CD4-positive, alpha-beta T cell treated with Interleukin-17A for 4 hours (primary cell): ENCODE measurements at regions not wholly inside any gene's neighbourhood (a gene's known extent, or its start where the extent isn't known, plus 50 kb on each side); places are given as distances from the start of the nearest gene placed in this dataset.

Experiments
- DNase-seq: peaks from one replicate; pipeline ENCODE4 v3.0.0-alpha.2; 2020; ENCODE audit warnings: mixed read lengths

DNA sequence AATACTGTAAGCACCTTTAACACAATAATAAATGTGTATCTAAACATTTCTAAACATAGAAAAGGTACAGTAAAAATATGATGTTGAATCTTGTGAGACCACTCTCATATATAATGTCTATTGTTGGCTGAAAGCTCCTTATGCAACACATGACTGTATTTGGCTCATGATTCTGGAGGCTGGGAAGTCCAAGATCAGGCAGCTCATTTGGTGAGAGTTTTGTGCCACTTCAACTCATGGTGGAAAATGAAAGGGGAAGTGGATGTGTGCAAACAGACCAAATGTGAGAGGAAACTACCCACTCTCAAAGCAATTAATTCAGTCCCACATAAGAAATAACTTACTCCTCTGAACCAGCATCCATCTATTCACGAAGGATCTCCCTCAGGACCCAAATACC lies 257.7 kb upstream of the OPRM1 start:
- DNase-seq: no peak

DNA sequence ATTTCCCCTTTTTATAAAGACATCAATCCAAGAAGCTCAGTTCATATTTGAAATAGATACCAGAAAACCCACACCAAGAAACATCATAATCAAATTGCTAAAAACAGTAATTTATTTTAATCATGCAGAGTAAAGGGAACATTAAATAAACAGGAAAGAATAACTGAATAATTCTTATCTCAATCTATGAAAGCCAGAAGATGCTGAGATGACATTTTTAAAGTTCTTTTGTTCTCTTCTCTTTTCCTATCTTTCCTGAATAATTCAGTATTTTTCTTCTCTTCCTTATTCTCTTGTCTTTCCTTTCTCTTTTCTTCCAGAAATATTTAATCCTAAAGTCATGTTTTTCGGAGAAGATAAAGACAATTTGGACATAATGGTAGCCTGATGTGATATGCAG lies 259.0 kb upstream of the OPRM1 start:
- DNase-seq: no peak

- no peak for DNase-seq
Observed at GRCh38 chr6:153778216-153778615, 260.8 kb upstream of the OPRM1 start.

DNA sequence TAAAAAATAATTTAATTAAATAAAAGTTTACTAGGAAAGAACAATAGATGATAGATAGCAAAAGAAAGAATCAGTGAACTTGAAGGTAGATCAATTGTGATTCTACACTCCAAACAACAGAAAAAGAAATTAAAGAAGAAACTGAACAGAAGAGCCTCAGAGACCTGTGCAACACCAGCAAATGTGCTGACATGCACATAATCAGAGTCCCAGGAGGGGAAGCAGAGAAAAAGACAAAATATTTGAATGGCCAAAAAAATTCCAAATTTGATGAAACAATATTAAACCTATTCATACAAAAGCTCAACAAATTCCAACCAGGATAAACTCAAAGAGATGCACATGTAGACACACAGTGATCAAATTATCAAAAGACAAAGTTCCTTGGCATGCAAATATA lies 267.5 kb upstream of the OPRM1 start:
- DNase-seq: no peak

DNA sequence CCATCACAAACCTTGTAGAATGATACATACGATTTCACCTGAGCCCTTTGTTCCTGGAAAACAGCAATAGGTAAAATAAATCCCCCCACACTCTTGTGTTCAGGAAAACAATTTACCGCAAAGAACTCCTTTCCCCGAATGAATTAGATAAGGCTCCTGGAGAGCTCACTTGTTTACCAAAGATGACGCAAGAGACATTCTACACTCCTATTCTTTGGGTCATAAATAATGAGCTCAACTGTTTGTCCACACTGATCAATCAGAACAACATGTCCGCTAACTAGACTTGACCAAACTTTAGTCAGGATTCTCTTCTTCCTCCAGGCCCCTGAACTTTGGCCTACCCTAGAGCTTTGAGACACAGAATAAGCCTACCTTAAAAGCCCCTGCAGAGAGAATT lies 271.9 kb upstream of the OPRM1 start:
- DNase-seq: no peak

DNA sequence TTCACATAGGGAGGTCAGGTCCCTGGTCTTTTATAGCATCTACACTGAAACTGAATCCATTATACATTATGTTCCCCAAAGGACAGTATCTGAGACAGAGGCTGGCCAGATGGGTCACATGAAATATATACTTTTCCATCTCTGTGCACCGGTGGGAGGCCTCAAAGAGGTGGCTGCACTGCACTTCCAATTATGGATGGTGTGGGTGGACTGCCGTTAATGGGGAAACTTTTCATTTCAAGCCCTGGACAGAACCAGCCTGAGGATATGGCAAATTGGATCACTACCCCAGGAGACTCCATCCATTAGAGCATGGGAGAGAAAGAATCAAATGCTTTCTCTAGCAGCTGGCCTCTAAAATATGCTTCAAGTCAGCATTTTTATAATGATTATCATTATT lies 280.5 kb upstream of the OPRM1 start:
- DNase-seq: no peak

GRCh38 chr6:153735761-153736160 lies 303.3 kb upstream of the OPRM1 start:
- DNase-seq: no peak

DNA sequence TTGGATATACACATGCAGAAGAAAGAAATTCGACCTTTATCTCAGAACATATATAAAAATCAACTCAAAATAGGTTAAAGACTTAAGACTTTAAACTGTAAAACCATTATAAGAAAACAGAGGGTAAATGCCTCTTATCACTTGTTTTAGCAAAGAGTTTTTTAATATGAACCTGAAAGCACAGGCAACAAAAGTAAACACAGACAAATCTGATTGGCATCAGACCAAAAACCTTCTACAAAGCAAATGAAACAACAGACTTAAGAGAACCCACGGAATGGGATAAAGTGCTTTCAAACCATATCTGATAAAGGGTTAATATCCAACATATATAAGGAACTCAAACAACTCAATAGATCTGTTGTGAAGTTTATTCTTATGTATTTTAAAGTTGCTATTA lies 309.9 kb upstream of the OPRM1 start:
- DNase-seq: no peak

DNA sequence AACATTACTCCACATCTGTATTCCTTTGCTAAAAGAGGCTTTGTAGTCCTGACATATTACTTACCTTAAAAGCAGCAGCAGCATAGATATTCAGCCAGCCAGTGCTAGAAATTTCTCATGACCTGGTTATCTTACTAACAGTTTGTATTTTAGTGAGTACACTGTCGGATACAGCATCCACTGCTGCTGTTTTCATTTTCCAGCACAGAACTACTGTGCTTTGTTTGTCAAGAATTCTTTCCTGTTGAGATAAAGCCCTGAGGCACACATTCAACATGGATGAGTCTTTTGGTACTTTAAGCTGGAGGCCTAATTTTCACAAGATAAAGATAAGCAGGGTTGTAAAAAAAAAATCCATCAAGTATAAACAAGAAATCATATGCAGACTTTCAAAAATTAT lies 311.2 kb upstream of the OPRM1 start:
- no peak for DNase-seq

DNA sequence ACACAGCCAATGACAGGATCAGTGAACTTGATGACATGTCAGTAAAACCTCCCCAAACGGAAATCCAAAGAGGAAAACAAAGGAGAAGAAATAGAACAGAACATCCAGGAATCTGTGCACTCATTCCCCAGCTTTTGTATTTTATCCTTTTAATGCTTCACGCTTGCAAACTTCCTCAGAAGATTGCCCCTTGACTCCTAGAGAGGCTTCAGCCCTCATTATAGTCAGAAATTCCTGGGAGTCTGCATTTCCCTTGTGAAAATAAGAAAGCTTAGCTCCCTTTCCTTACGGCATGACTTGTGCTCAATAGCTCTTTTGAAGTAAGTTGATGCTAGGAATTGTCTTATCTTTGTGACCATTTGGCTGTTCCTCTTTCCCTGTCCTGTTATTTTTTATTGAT lies 313.6 kb upstream of the OPRM1 start:
- DNase-seq: no peak

DNA sequence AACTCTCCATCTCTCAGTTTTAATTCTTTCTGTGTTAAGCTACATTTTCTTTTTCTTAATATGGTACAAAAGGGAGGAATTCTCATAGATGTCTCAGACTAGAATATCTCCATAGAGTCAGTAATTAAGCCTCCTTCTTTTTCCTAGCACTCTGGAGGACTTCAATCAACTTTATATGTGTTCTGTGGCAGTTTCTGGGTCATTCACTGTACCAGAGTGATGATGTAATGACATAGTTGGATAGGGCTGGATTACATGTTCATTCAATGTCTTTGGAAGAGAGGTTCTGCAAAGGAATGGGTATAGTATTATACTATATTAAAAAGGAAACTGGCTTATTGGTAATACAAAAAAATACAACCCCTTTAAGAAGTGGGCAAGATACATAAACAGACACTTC lies 318.3 kb upstream of the OPRM1 start:
- no peak for DNase-seq

DNA sequence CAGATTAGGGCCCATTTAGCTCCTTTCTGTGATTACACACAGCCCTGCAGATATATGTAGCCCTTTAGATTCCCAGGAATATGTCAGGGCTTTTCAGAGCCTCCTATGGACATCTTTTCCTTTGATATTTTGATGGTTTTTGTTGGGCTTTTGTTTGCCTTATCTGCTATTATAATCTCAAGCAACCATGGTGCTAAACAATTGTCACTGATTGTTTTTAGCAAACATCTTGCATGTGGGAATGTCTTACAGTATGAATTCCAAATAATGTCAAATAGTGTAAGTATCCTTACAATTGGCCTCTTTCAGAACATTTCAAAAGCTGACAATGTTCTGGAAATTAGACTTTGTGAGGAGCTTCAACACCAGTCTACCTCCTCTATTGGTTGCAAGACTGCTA lies 333.6 kb upstream of the OPRM1 start:
- no peak for DNase-seq

DNA sequence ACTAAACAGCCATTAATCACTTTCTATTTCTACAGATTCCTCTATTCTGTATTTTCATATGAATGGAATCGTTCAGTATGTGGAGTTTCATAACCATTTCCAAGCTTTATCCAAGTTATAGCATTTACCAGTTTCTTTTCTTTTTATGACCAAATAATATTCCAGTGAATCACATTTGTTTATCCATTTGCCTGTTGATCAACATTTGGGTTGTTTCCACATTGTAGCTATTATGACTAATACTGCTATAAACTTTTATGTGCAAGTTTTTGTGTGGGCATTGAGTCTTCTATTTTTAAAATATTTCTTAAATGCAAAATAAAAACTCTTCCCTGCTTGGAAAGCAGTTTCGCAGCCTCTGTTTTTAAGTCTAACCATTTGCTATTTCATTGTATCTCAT lies 336.4 kb upstream of the OPRM1 start:
- DNase-seq: no peak

- no peak for DNase-seq
Observed at GRCh38 chr6:153698637-153699036, 340.4 kb upstream of the OPRM1 start.

DNA sequence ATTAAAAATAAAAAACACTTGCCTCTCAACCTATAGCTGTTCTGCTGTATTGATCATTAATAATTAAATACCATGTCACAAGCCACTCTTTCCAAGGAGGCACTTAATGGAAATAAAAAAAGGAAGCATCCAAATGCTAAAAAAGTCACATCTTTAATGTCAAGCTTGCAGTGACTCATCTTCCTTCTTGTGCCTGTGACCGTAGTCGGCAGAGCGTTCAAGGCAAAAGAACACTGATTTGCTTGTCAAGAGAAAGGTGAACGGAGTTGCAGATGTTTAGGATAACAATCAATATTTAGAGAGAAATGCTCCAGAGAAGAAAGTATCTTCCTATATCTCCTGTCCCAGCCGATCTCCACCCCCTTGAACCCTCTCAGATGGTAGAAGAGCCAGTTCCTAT lies 341.0 kb upstream of the OPRM1 start:
- DNase-seq: no peak

DNA sequence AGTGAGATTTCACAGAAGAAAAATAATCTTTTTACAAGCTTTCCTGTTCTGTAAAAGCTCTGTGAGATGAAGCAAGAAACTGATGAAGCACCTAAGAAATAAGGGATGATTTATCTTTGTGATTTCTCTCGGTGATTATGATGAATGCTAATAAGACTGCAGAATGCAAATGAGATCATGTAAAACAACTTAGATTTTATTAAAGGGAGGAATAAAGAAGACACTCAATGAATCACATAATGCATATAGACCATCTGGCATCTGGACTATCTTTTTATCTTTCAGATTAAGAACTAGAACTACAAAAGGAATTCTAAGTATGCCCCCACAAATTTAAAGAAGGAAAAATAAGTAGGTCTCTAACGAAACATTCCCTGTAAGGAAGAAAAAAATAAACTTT lies 361.5 kb upstream of the OPRM1 start:
- no peak for DNase-seq

GRCh38 chr6:153673750-153674149 lies 365.3 kb upstream of the OPRM1 start:
- DNase-seq: no peak

GRCh38 chr6:153673225-153673624 lies 365.8 kb upstream of the OPRM1 start:
- DNase-seq: no peak

- DNase-seq: no peak
Observed at GRCh38 chr6:153670403-153671026, 368.5 kb upstream of the OPRM1 start.

DNA sequence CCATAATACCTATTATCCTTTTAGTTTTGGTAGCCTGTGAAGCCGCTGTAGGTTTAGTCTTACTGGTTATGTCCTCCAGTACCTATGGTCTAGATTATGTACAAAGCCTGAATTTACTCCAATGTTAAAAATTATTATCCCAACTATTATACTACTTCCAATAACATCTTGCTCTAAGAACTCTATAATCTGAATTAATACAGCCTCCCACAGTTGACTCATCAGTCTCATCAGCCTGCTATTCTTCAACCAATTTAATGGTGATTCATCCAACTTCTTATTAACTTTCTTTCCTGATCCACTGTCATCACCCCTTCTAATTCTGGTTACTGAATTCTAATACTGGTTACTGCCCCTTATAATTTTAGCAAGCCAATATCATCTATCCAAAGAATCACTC lies 370.3 kb upstream of the OPRM1 start:
- no peak for DNase-seq

GRCh38 chr6:153662982-153663381 lies 376.1 kb upstream of the OPRM1 start:
- DNase-seq: no peak

DNA sequence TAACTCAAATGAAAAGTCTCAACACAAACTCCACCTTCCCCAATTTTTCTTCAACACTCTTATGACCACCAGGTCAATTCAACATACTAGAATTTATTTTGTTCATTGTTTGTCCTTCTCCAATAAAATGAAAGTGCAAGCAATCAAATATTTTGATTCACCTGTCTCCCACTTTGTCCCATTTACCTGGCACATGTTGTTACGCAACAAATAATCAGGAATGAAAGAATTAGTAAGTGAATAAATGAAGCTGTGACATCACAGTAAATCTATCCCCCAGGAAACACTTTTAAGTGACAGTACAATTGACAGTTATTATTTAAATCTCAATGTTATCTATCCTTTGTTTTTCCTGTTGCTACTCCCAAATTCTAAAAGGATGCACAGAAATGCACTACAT lies 393.7 kb upstream of the OPRM1 start:
- DNase-seq: no peak

- no peak for DNase-seq
Observed at GRCh38 chr6:153644000-153644399, 395.0 kb upstream of the OPRM1 start.

- DNase-seq: no peak
Observed at GRCh38 chr6:153634416-153634815, 404.6 kb upstream of the OPRM1 start.

DNA sequence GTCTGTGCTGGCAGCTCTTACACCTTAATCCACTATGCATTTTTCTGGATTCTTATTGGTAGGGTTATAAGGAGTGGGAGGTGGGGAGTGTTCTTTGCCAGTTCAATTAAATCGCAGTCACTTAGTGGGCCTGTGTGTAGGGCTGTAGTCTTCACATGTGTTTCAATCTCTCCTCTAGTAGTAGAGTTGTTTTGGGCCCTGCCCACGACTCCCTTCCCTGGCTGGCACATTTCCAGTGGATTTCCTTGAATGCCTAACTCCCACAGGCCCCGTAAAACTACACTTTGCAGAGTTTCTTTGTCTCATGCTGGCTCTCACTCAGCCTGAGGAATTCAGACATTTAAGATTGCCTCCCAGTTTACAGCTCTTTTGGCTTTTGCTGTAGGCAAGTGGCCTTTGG lies 414.0 kb upstream of the OPRM1 start:
- no peak for DNase-seq

- no peak for DNase-seq
Observed at GRCh38 chr6:153624528-153624927, 414.5 kb upstream of the OPRM1 start.
